HepG2 (cell line): ENCODE measurements at regions not wholly inside any gene's neighbourhood (a gene's known extent, or its start where the extent isn't known, plus 50 kb on each side); places are given as distances from the start of the nearest gene placed in this dataset.

Experiments used
- ATAC-seq: fragments of 200-7000 bp; cut with Tn5 transposase; 3 replicates; pipeline ENCODE4 v1.9.1; 2020; ENCODE audit warnings: mild to moderate bottlenecking, moderate library complexity
- BruUV-seq: library from RNA; stranded (reverse); fragments of 400-500 nt; replicated peaks from 2 replicates; lab custom pipeline; 2021; lab: Mats Ljungman, UMichigan
- CTCF ChIA-PET: fragments of 300-600 bp; formaldehyde crosslinking; extraction: SDS; loops from one replicate; lab custom pipeline; 2021; ENCODE audit warnings: low total read pairs, inconsistent platforms, low intra/inter-chr PET ratio; lab: Yijun Ruan, JAX
- POLR2A ChIA-PET: fragments of 350-600 bp; sonication (Branson Sonifier 250); formaldehyde crosslinking; loops from one replicate; lab custom pipeline; 2020; ENCODE audit warnings: antibody characterized with exemption, inconsistent platforms; lab: Yijun Ruan, JAX
- DNase-seq: peaks from one replicate; pipeline ENCODE4 v3.0.0-alpha.2; 2015; ENCODE audit warnings: low spot score
- FAIRE-seq: peaks from 3 replicates; lab custom pipeline; 2011; peaks lifted over from hg19 to GRCh38; lab: Jason Lieb, UNC
- H2AFZ ChIP-seq: one replicate; pipeline ENCODE4 v1.6.1; 2011; ENCODE audit warnings: low read length, inconsistent platforms
- H3K27ac ChIP-seq: fragments of 300-600 bp; 3 replicates; pipeline ENCODE4 v1.8.0; 2011; ENCODE audit warnings: mixed run types, mild to moderate bottlenecking, mixed read lengths, low read length, inconsistent platforms; ENCODE audit not compliant: insufficient read depth; ENCODE audit errors: extremely low read length
- H3K27me3 ChIP-seq, 2 experiments: fragments of 200-600 bp in 1 of 2; 2 replicates in 1 of 2; 3 replicates in 1 of 2; pipeline versions ENCODE4 v1.6.0 to v1.8.0; 2011; ENCODE audit warnings: low read length in 2 of 2, mild to moderate bottlenecking in 2 of 2, moderate library complexity in 2 of 2, inconsistent platforms in 1 of 2; ENCODE audit not compliant: insufficient read depth in 2 of 2, control insufficient read depth in 1 of 2
- H3K36me3 ChIP-seq, 2 experiments: fragments of 200-600 bp in 1 of 2; replicated peaks in 1 of 2; 2 replicates in 1 of 2; 3 replicates in 1 of 2; pipeline versions ENCODE4 v1.5.1 to v1.8.0; 2011; ENCODE audit warnings: low read length in 2 of 2, inconsistent platforms in 1 of 2; ENCODE audit not compliant: insufficient read depth in 2 of 2, control insufficient read depth in 1 of 2
- H3K4me1 ChIP-seq: 2 replicates; pipeline ENCODE4 v1.5.1; 2012; ENCODE audit warnings: low read length, inconsistent platforms; ENCODE audit not compliant: insufficient read depth
- H3K4me2 ChIP-seq: 2 replicates; pipeline ENCODE4 v1.6.0; 2011; ENCODE audit warnings: low read depth, low read length, inconsistent platforms
- H3K4me3 ChIP-seq, 3 experiments: fragments of 200-600 bp in 1 of 3; sonication (generic), shearing (Covaris generic) in 1 of 3; replicated peaks in 1 of 3; 2 replicates each; pipeline ENCODE4 v1.5.1; 2011 to 2016; ENCODE audit warnings: low read length in 3 of 3, inconsistent platforms in 2 of 3, low read depth in 2 of 3, mild to moderate bottlenecking in 2 of 3, control low read depth in 1 of 3, mixed read lengths in 1 of 3; ENCODE audit not compliant: insufficient read depth in 1 of 3
- H3K79me2 ChIP-seq: one replicate; pipeline ENCODE4 v1.6.1; 2011; ENCODE audit warnings: low read length, inconsistent platforms; ENCODE audit not compliant: insufficient read depth
- H3K9ac ChIP-seq: 2 replicates; pipeline ENCODE4 v1.6.0; 2011; ENCODE audit warnings: mild to moderate bottlenecking, low read depth, low read length, inconsistent platforms; ENCODE audit not compliant: insufficient read depth
- H3K9me3 ChIP-seq: 2 replicates; pipeline ENCODE4 v1.5.1; 2012; ENCODE audit warnings: mild to moderate bottlenecking, low read length
- H4K20me1 ChIP-seq: 2 replicates; pipeline ENCODE4 v1.6.0; 2011; ENCODE audit warnings: inconsistent platforms, mild to moderate bottlenecking, low read length, moderate library complexity; ENCODE audit not compliant: insufficient read depth
- CEBPB ChIP-seq: IDR thresholded peaks from 2 replicates; pipeline ENCODE4 v1.6.1; 2011; ENCODE audit warnings: low read depth, low read length, improper control_type of control experiment, borderline replicate concordance
- DPF2 ChIP-seq: sonication (generic); formaldehyde crosslinking; IDR thresholded peaks from 2 replicates; pipeline ENCODE4 v1.4.0; 2020; ENCODE audit warnings: mild to moderate bottlenecking, low read depth, missing genetic modification reagents, borderline replicate concordance
- EHMT2 ChIP-seq: fragments of 200-600 bp; sonication (generic); IDR thresholded peaks from 2 replicates; pipeline ENCODE4 v1.7.0; 2017; ENCODE audit warnings: antibody characterized with exemption, low read depth, low read length, borderline replicate concordance
- HHEX ChIP-seq: IDR thresholded peaks from 2 replicates; pipeline ENCODE4 v1.6.1; 2016; ENCODE audit warnings: control low read depth
- IRF9 ChIP-seq: sonication (generic); formaldehyde crosslinking; IDR thresholded peaks from 2 replicates; pipeline ENCODE4 v1.8.0; 2022; ENCODE audit warnings: missing genetic modification reagents, mild to moderate bottlenecking, borderline replicate concordance
- MTF2 ChIP-seq: sonication (generic); formaldehyde crosslinking; IDR thresholded peaks from 2 replicates; pipeline ENCODE4 v1.5.0; 2020; ENCODE audit warnings: missing genetic modification reagents, borderline replicate concordance
- NFYC ChIP-seq: IDR thresholded peaks from 2 replicates; pipeline ENCODE4 v1.6.1; 2016; ENCODE audit warnings: missing genetic modification reagents, missing compliant biosample characterization
- PTBP1 ChIP-seq: fragments of 200-400 bp; formaldehyde crosslinking; IDR thresholded peaks from 2 replicates; pipeline ENCODE4 v1.6.1; 2018; ENCODE audit warnings: low read length, low read depth; ENCODE audit not compliant: poor library complexity, severe bottlenecking
- SYNCRIP ChIP-seq: fragments of 200-400 bp; formaldehyde crosslinking; IDR thresholded peaks from 2 replicates; pipeline ENCODE4 v1.6.1; 2018; ENCODE audit warnings: mild to moderate bottlenecking, low read depth, low read length; ENCODE audit not compliant: insufficient read depth
- TRAFD1 ChIP-seq: sonication (generic); formaldehyde crosslinking; IDR thresholded peaks from 2 replicates; pipeline ENCODE4 v1.5.1; 2020; ENCODE audit warnings: missing genetic modification reagents, mild to moderate bottlenecking, borderline replicate concordance
- ZNF17 ChIP-seq: sonication (generic); formaldehyde crosslinking; IDR thresholded peaks from 2 replicates; pipeline ENCODE4 v1.5.0; 2020; ENCODE audit warnings: mild to moderate bottlenecking, missing genetic modification reagents
- ZNF205 ChIP-seq: IDR thresholded peaks from 2 replicates; pipeline ENCODE4 v1.6.1; 2018; ENCODE audit warnings: missing biosample characterization, missing genetic modification reagents
- ZNF33A ChIP-seq: sonication (generic); formaldehyde crosslinking; IDR thresholded peaks from 2 replicates; pipeline ENCODE4 v1.5.1; 2020; ENCODE audit warnings: missing genetic modification reagents, mild to moderate bottlenecking, moderate library complexity, borderline replicate concordance
- ZNF343 ChIP-seq: sonication (generic); formaldehyde crosslinking; IDR thresholded peaks from 2 replicates; pipeline ENCODE4 v1.4.0; 2020; ENCODE audit warnings: mild to moderate bottlenecking, missing genetic modification reagents
- ZNF557 ChIP-seq: sonication (generic); formaldehyde crosslinking; IDR thresholded peaks from 2 replicates; pipeline ENCODE4 v1.4.0; 2020; ENCODE audit warnings: missing genetic modification reagents
- ZNF569 ChIP-seq: sonication (generic); formaldehyde crosslinking; IDR thresholded peaks from 2 replicates; pipeline ENCODE4 v1.5.0; 2020; ENCODE audit warnings: mild to moderate bottlenecking, missing genetic modification reagents, moderate library complexity, borderline replicate concordance
- ZNF644 ChIP-seq: IDR thresholded peaks from 2 replicates; pipeline ENCODE4 v1.6.1; 2016; ENCODE audit warnings: low read depth
- ZNF710 ChIP-seq: sonication (generic); formaldehyde crosslinking; IDR thresholded peaks from 2 replicates; pipeline ENCODE4 v1.5.0; 2020; ENCODE audit warnings: mild to moderate bottlenecking, missing genetic modification reagents, borderline replicate concordance
- ZNF850 ChIP-seq: sonication (generic); formaldehyde crosslinking; conservative IDR thresholded peaks from 2 replicates; pipeline ENCODE4 v1.9.0; 2021; ENCODE audit warnings: mild to moderate bottlenecking, missing genetic modification reagents
- ZSCAN20 ChIP-seq: sonication (generic); formaldehyde crosslinking; IDR thresholded peaks from 2 replicates; pipeline ENCODE4 v1.4.0; 2020; ENCODE audit warnings: missing genetic modification reagents, mild to moderate bottlenecking, borderline replicate concordance
- WGBS: methylation state at CpG from one replicate; pipeline ENCODE4 v1.1.6; 2017; ENCODE audit warnings: low lambda C conversion rate; 5-methylcytosine and 5-hydroxymethylcytosine counted together
- in situ Hi-C: cut with HindIII; loops from 2 replicates; pipeline ENCODE4 v1.10.0; 2017; ENCODE audit warnings: low pct_unique_long_range_greater_than_20kb; ENCODE audit not compliant: extremely low pct_ligation_motif_present
- intact Hi-C: fragments of 100-400 bp; cut with micrococcal nuclease; formaldehyde crosslinking; loops from one replicate; pipeline ENCODE4 v1.10.0; 2022; ENCODE audit not compliant: unreplicated experiment
- TF ChIP-seq, protein P1 (sequence below): sonication (generic); formaldehyde crosslinking; IDR thresholded peaks from 2 replicates; pipeline ENCODE4 v1.5.0; 2020; ENCODE audit warnings: missing genetic modification reagents

DNA sequence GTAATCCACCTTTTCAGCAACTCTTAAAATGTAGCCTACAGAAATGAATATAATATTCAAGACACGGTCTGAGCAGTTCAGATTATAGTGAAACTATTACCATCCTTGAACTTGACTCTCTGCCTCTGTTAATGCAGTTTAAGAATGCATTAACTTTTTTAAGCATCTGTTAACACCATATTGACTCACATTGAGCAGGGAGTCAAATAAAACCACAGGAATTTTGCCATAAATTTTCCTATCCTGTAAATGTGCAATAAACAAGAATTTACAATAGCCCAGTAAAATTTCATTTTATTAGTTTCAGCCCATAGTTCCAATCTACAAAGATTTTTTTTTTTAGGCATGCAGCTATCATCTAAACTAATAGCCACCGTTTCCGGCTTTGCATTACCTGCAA lies 239.2 kb upstream of the DEFB112 start (continued):
- TF ChIP-seq TRAFD1 (CRISPR knock-in tag) (no peak), ZNF205 (CRISPR knock-in tag) (no peak), MTF2 (no peak), ZNF710 (no peak), HHEX (CRISPR knock-in tag) (no peak), ZNF557 (CRISPR knock-in tag) (no peak), ZNF850 (CRISPR knock-in tag) (no peak), ZNF17 (CRISPR knock-in tag) (no peak), SYNCRIP (no peak), NFYC (CRISPR knock-in tag) (no peak)

GRCh38 chr6:50289366-50289765 lies 239.6 kb upstream of the DEFB112 start:
- CTCF ChIA-PET = no interaction called here
- no peak overlapping the region for H3K4me2 ChIP-seq
- no peak overlapping the region for H2AFZ ChIP-seq
- H3K79me2 ChIP-seq = no peaks in the 10 kb centered on the region
- no peak overlapping the region for H3K9ac ChIP-seq
- in situ Hi-C loops (no loop called here), intact Hi-C loops (no loop called here)
- H3K4me1 ChIP-seq = no peaks in the 10 kb centered on the region
- WGBS = 2% methylated on average over 1 of the region's 1 CpG
- POLR2A ChIA-PET = no interaction called here
- no peaks in the 10 kb centered on the region for H4K20me1 ChIP-seq
- no peaks in the 10 kb centered on the region for H3K36me3 ChIP-seq
- no peak overlapping the region for H3K27ac ChIP-seq
- no TSS peak for BruUV-seq
- H3K27me3 ChIP-seq = no peaks in the 10 kb centered on the region
- FAIRE-seq = no peak
- H3K4me3 ChIP-seq = no peak overlapping the region
- H3K9me3 ChIP-seq = no peaks in the 10 kb centered on the region
- no peak for ATAC-seq
- no peak for DNase-seq
- TF ChIP-seq CEBPB (no peak), EHMT2 (no peak), ZSCAN20 (CRISPR knock-in tag) (no peak), IRF9 (CRISPR knock-in tag) (no peak), ZNF644 (CRISPR knock-in tag) (no peak), PTBP1 (no peak), ZNF33A (CRISPR knock-in tag) (no peak), DPF2 (CRISPR knock-in tag) (no peak), ZNF569 (no peak), ZNF343 (no peak)
- TF ChIP-seq, protein P1, sequence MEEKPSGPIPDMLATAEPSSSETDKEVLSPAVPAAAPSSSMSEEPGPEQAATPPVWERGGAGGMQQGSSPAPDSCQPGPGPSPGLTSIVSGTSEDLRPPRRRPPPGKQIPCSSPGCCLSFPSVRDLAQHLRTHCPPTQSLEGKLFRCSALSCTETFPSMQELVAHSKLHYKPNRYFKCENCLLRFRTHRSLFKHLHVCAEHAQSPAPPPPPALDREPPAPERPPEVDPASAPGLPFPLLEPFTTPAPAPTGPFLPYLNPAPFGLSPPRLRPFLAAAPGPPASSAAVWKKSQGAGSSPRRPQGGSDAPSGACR = no peak
